Natural killer cell treated with Interleukin-12 subunit alpha and Interleukin-12 subunit beta and Interleukin-15 and Interleukin-18, amount 100 ng/mL, for 72 hours (primary cell): ENCODE measurements at regions not wholly inside any gene's neighbourhood (a gene's known extent, or its start where the extent isn't known, plus 50 kb on each side); places are given as distances from the start of the nearest gene placed in this dataset.
"Not testable (repeated sequence)": the region's sequence is repeated elsewhere in the genome, so short reads cannot be mapped to it uniquely, and the experiment has no call there.

Experiments used
- ATAC-seq, 2 donors: fragments of 150-1000 bp; cut with Tn5 transposase in 1 of 2; sonication (Bioruptor Pico), chemical (Tn5 transposase) in 1 of 2; 2 replicates each; pipeline ENCODE4 v1.10.0; 2021
- DNase-seq: peaks from one replicate; pipeline ENCODE4 v3.0.0; 2022; ENCODE audit warnings: low spot score
- H3K27ac Mint-ChIP-seq, 2 donors: 1 replicate in 1 of 2; 2 replicates in 1 of 2; pipeline ENCODE4 v1.8.0; 2022; ENCODE audit warnings: mixed read lengths in 2 of 2, mild to moderate bottlenecking in 1 of 2, moderate library complexity in 1 of 2
- H3K27me3 Mint-ChIP-seq, 2 donors: 1 replicate in 1 of 2; 2 replicates in 1 of 2; pipeline ENCODE4 v1.8.0; 2022; ENCODE audit warnings: mixed read lengths in 2 of 2
- H3K36me3 Mint-ChIP-seq: one replicate; pipeline ENCODE4 v1.8.0; 2022; ENCODE audit warnings: mixed read lengths
- H3K4me1 Mint-ChIP-seq, 2 donors: 1 replicate in 1 of 2; 2 replicates in 1 of 2; pipeline ENCODE4 v1.8.0; 2022; ENCODE audit warnings: low read depth in 2 of 2, mixed read lengths in 2 of 2, mild to moderate bottlenecking in 1 of 2
- H3K4me3 Mint-ChIP-seq: one replicate; pipeline ENCODE4 v1.8.0; 2022; ENCODE audit warnings: mixed read lengths
- H3K9me3 Mint-ChIP-seq: 2 replicates; pipeline ENCODE4 v1.8.0; 2022; ENCODE audit warnings: mixed read lengths

- no peak overlapping the region for H3K27ac Mint-ChIP-seq
- ATAC-seq, result no peak
- H3K4me3 Mint-ChIP-seq, result no peak overlapping the region
- H3K9me3 Mint-ChIP-seq, result no peaks in the 10 kb centered on the region
- H3K4me1 Mint-ChIP-seq, result no peaks in the 10 kb centered on the region
- no peak for DNase-seq
- no peaks in the 10 kb centered on the region for H3K36me3 Mint-ChIP-seq
- no peaks in the 10 kb centered on the region for H3K27me3 Mint-ChIP-seq
Measured at GRCh38 chr17:21756856-21757619, 64.7 kb downstream of the KCNJ18 start.

- H3K4me3 Mint-ChIP-seq, DNase-seq, H3K27me3 Mint-ChIP-seq, H3K36me3 Mint-ChIP-seq, ATAC-seq, H3K9me3 Mint-ChIP-seq, H3K4me1 Mint-ChIP-seq, H3K27ac Mint-ChIP-seq: not testable (repeated sequence)
Measured at GRCh38 chr17:21759636-21760035, 67.3 kb downstream of the KCNJ18 start.

GRCh38 chr17:21763738-21764340, 71.5 kb downstream of the KCNJ18 start:
- not testable (repeated sequence) for H3K27me3 Mint-ChIP-seq, H3K36me3 Mint-ChIP-seq, ATAC-seq, DNase-seq, H3K4me1 Mint-ChIP-seq, H3K4me3 Mint-ChIP-seq, H3K9me3 Mint-ChIP-seq, H3K27ac Mint-ChIP-seq

- not testable (repeated sequence) for DNase-seq, H3K27ac Mint-ChIP-seq
Measured at GRCh38 chr17:21765651-21766290, 73.4 kb downstream of the KCNJ18 start.

GRCh38 chr17:21766565-21766964, 74.2 kb downstream of the KCNJ18 start:
- not testable (repeated sequence) for H3K27me3 Mint-ChIP-seq, H3K36me3 Mint-ChIP-seq, H3K4me3 Mint-ChIP-seq, H3K4me1 Mint-ChIP-seq, H3K9me3 Mint-ChIP-seq, ATAC-seq, DNase-seq, H3K27ac Mint-ChIP-seq

More at GRCh38 chr17:21765651-21766290, 73.4 kb downstream of the KCNJ18 start:
- not testable (repeated sequence) for H3K4me3 Mint-ChIP-seq, ATAC-seq, H3K36me3 Mint-ChIP-seq, H3K4me1 Mint-ChIP-seq, H3K9me3 Mint-ChIP-seq, H3K27me3 Mint-ChIP-seq

- H3K27ac Mint-ChIP-seq, H3K4me3 Mint-ChIP-seq, H3K36me3 Mint-ChIP-seq, DNase-seq, H3K27me3 Mint-ChIP-seq, ATAC-seq, H3K9me3 Mint-ChIP-seq, H3K4me1 Mint-ChIP-seq: not testable (repeated sequence)
Measured at GRCh38 chr17:21767162-21768156, 75.1 kb downstream of the KCNJ18 start.

- H3K9me3 Mint-ChIP-seq, H3K36me3 Mint-ChIP-seq, H3K4me1 Mint-ChIP-seq, H3K27me3 Mint-ChIP-seq, H3K27ac Mint-ChIP-seq, ATAC-seq, DNase-seq, H3K4me3 Mint-ChIP-seq: not testable (repeated sequence)
Measured at GRCh38 chr17:21768244-21768643, 75.9 kb downstream of the KCNJ18 start.

GRCh38 chr17:21768729-21769462, 76.6 kb downstream of the KCNJ18 start:
- not testable (repeated sequence) for H3K36me3 Mint-ChIP-seq, DNase-seq, H3K4me3 Mint-ChIP-seq, H3K9me3 Mint-ChIP-seq, H3K27ac Mint-ChIP-seq, H3K4me1 Mint-ChIP-seq, ATAC-seq, H3K27me3 Mint-ChIP-seq

GRCh38 chr17:21769781-21770180, 77.5 kb downstream of the KCNJ18 start:
- H3K4me1 Mint-ChIP-seq, H3K27ac Mint-ChIP-seq, H3K36me3 Mint-ChIP-seq, H3K4me3 Mint-ChIP-seq, DNase-seq, H3K9me3 Mint-ChIP-seq, H3K27me3 Mint-ChIP-seq, ATAC-seq: not testable (repeated sequence)

GRCh38 chr17:21770466-21771446, 78.4 kb downstream of the KCNJ18 start:
- not testable (repeated sequence) for H3K27ac Mint-ChIP-seq, H3K4me1 Mint-ChIP-seq, H3K27me3 Mint-ChIP-seq, H3K4me3 Mint-ChIP-seq, H3K9me3 Mint-ChIP-seq, DNase-seq, H3K36me3 Mint-ChIP-seq
- peak; percentile 77 to 84 for ATAC-seq

- no peak overlapping the region for H3K4me3 Mint-ChIP-seq
- H3K9me3 Mint-ChIP-seq, result no peaks in the 10 kb centered on the region
- H3K36me3 Mint-ChIP-seq, result no peaks in the 10 kb centered on the region
- no peaks in the 10 kb centered on the region for H3K27me3 Mint-ChIP-seq
- H3K4me1 Mint-ChIP-seq, result no peaks in the 10 kb centered on the region
- ATAC-seq (no peak), DNase-seq (no peak)
- no peak overlapping the region for H3K27ac Mint-ChIP-seq
Measured at GRCh38 chr17:21772321-21772720, 80.0 kb downstream of the KCNJ18 start.

GRCh38 chr17:21772991-21773713, 80.8 kb downstream of the KCNJ18 start:
- not testable (repeated sequence) for H3K9me3 Mint-ChIP-seq, H3K36me3 Mint-ChIP-seq, ATAC-seq, DNase-seq, H3K4me3 Mint-ChIP-seq, H3K27me3 Mint-ChIP-seq, H3K4me1 Mint-ChIP-seq, H3K27ac Mint-ChIP-seq
